Left forelimb (tissue), 1 donor: ENCODE measurements at regions not wholly inside any gene's neighbourhood (a gene's known extent, or its start where the extent isn't known, plus 50 kb on each side); places are given as distances from the start of the nearest gene placed in this dataset.

Experiments used
- DNase-seq: peaks from one replicate; pipeline ENCODE4 v3.0.0-alpha.2; 2018; ENCODE audit warnings: low spot score

- DNase-seq, result peak; percentile 3
Observed at GRCh38 chr7:131897790-131898165, 341.4 kb upstream of the PODXL start.

DNA sequence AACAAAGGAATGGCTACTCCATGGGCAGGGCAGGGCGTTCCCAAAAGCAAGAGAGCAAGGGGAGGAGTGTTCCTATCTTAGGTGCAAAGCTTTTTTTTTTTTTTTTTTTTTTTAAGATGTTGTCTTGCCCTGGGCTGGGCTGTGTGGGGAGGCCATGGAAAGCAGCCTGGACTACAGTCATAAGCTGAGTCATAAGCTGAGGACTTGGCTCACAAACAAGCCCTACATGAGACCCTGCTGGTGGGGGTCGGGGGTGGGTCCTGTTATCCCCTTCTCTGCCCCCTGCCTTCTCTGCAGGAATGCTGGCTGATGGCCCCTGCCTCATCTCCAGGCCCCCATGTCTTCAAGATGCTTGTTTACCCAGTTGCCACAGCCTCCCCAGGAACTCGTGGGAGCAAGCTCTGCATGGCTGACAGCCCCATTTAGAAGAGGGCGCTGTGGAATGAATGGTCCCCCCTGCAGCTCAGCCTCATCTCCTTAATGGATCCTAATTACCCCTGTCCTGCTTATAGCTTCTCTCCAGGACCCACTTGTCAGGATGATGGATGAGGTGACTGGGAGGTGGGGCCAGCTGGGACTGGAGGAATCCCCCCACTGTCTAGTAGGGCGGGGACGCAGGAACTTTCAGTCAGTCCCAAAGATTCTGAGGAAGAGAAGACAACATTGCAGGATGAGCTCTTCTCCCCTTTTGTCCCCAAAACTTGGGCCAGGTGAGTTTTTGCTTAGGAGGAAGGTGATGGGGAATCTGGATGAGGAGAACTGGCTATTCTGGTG, 340.8 kb upstream of the PODXL start:
- DNase-seq, result peak; percentile 25

DNA sequence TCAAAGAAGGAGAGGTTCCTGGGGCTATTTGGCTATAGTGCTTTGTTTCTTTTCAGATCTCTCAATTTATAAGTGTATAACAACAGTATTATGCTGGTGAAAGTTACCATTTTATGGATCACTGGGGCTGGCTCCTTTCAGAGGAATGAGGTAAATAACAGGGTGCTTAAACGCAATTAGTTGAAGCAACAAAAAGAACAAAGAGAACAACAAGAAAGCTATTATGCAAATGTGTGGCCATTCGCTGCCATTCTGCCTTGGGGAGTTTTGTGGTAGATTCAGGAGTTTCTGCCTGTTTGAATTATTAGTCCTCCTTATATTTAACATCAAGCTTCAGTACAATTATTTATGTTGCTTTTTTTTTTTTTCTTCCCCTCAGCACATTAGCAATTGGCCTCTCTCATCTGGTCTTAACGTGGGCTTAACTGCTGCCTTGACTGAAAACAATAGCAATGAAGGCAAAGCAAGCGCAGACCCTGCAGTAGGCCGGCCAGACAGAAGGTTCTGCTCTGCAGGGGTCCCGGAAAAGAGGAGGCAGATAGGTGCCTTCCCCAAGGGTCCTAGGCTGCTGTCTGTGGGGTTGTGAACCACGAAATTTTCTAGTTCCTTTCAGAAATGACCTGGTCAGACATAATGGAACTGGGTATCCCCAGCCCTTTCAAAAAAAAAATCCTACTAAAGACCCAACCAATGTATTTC, 339.9 kb upstream of the PODXL start:
- peak; percentile 3 for DNase-seq

- DNase-seq, result peak; percentile 6
Observed at GRCh38 chr7:131895541-131896164, 339.2 kb upstream of the PODXL start.

DNA sequence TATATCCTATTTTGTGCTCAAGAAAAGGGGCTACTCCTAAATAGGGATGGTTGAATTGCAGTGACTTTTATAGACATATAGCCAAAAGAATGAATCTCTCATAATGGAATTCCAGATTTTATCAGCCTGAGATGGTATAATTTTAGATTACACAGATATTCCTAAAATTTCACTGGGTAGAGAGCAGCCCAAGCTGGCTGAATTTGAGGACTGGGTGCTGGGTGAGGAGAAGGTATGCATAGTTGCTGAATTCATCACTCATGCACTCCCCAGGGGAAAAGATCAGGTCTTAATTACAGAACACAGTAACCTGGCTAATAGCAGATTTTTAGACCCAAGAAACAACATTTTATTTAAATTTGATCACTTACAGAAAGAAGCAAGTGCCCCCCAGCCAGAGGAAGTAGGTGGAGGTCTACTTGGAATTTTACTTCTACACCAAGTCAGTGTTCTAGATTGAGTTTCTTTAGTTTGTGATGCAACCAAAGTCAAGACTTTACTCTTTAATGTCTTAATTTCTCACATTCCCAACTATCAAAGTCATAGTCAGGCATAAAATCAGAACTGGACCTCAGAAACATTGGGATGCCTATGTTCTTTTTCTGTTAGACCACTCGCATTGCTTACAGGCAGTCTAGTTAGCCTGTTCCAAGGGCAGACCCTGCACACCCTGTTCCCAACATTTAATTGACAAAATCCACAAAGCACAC, 337.4 kb upstream of the PODXL start:
- DNase-seq, result no peak

DNA sequence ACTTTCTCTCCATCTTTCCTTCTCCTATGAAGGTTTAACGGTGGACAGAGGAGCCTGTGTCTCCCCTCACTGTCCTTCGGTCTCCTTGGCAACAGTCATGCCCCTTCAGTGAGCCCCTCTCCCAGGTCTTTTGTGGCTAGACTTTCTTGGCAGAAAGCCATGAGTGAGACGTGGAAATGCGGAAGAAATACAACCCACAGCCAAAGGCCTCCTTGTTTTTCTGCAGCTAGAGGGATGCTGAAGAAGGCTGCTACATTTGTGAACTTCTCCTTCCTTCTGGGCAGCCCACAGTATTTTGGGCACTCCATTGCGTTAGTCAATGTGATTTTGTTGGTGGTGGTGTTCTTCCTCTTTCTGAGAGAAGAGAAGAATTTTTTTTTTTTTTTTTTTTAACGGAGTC, 333.7 kb upstream of the PODXL start:
- DNase-seq, result no peak

DNA sequence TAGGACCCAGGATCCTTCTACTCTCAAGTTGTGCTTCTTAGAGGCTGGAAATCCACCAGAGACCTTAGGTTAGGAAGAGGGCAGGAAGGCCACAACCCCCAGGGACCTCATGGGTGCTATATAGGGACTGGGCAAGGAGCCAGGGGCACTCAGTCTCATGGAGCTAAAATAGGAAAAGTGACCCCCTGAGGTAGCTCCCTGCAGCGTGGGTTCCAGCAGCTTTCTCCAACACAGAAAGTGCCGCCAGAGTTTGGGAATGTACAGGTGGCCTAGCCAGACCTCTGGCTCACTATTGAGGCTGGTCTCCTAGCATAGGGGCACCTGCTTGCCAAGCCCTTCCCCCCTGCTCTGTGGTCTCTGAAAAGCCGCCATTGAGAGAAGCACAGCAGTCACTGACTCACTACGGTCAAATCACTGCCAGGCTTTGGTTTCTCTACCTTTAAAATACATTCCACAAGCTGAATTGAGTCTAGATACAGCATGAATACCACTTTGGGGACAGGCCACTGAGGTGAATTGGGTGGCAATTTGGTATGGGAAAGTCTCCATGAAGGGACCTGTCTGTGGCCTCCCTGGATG, 333.2 kb upstream of the PODXL start:
- DNase-seq, result no peak

- DNase-seq, result no peak
Observed at GRCh38 chr7:131883769-131884168, 327.3 kb upstream of the PODXL start.

DNA sequence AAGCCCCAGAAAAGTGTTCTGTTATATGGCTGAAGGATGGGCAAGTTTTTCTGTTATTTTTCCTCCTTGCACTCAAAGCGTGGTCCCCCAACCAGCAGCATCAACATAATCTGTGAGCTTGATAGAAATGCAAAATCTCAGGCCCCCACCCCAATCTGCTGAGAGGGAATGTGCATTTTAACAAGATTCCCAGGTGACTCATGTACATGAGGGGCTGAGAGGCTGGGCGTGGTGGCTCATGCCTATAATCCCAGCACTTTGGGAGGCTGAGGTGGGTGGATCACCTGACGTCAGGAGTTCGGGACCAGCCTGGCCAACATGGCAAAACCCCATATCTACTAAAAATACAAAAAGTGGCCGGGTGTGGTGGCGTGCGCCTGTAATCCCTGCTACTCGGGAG, 326.8 kb upstream of the PODXL start:
- no peak for DNase-seq

DNA sequence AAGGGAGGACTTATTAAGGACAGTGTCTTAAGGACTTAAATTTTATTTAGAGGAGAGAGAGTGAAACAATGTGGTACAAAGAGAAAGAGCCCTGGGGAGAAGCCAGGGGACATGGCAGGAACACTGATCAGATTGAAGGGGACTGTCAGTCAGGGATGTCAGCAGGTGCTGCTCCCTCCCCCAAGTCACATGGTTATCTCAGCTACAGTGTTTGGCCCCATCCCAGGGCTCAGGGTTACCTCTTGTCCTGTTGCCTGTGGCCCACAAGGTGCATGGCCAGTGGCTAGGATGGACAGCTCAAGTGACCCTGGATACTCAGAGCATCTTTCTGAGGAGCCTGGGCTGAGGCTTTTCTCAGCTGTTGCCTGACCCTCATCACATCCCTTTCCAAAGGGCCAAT, 325.9 kb upstream of the PODXL start:
- no peak for DNase-seq

- DNase-seq, result no peak
Observed at GRCh38 chr7:131880078-131880477, 323.6 kb upstream of the PODXL start.

GRCh38 chr7:131879424-131879823, 323.0 kb upstream of the PODXL start:
- no peak for DNase-seq

DNA sequence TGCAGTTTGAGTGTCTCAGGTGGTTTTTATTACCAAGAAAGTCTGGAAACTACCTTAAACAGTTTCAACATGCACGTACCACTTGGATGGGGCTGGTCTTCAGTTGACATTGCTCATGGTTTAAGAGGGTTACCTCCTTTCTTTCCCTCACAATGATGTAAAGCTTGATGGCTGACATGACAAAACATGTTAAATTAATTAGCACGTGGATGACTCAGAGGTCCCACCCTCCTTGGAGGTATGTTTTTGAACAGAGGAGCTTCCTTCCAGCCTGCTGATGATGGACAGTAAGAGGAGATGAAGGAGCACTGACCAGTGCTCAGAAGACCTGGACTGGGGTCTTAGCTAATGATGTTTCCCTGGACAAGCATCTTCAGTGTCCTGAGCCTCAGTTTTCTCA, 322.3 kb upstream of the PODXL start:
- no peak for DNase-seq

GRCh38 chr7:131873581-131873980, 317.2 kb upstream of the PODXL start:
- DNase-seq, result no peak

DNA sequence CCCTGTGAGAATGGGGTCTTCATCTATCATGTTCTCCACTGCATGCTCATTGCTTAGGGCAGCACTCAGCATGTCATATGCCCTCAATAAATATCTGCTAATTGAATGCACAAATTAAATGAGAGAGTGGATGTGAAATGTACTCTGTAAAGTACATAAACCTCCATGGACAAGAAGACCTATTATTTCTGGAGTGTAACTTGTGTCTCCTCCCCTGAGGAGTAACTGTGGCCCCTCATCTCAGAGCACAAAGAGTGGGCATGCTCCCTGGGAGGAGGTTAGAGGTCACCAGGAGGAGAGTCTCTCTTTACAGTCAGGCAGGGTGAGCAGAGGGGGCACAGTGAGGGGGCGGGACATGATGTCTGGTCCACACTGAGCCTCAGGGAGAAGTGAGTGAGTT, 313.6 kb upstream of the PODXL start:
- no peak for DNase-seq

DNA sequence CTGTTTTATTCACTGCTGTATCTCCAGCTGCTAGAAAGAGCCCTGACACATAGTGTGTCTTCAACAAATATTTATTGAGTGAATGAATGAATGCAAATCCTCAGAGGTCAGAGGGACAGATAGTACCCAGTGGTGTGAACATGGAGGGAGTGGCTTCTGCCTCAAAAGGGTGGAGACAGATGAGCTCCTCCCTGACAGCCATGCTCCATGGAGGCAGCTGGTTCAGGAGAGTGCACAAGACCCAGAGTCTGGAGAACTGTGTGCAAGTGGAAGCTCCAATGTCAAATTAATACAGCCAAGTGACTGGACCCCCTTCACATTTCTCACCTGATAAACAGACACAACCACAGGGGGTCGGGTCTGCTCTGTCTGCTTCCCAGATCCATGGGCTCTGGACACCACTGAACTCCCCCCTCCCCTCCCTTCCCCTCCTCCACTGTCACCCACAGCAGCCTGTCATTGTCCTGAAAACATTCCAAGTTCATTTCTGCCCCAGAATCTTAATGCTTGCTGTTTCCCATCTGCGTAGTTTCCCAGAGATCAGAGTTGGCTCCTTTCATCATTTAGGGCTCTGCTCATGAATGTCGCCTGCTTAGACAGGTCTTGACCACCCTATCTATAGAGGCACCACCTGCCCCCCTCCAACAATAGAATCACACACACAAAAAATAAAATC, 312.9 kb upstream of the PODXL start:
- no peak for DNase-seq

DNA sequence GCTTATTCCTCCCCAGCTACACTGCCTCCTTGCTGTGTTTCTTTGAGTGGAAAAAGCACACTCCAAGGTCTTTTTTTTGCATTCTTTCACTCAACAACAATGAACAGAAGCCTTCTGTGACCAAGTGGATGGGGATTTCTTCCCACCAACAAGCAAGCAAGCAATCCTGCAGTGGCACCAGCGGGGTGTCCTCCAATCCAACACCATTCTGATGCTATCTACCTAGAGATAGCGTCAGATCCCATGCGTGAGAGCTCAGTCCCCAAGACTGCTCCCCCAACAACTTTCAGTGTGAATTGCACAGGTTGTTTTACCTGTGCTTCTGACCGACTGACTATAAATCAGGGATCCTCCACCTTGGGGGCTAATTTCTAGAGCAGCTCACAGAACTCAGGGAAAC, 311.0 kb upstream of the PODXL start:
- no peak for DNase-seq

DNA sequence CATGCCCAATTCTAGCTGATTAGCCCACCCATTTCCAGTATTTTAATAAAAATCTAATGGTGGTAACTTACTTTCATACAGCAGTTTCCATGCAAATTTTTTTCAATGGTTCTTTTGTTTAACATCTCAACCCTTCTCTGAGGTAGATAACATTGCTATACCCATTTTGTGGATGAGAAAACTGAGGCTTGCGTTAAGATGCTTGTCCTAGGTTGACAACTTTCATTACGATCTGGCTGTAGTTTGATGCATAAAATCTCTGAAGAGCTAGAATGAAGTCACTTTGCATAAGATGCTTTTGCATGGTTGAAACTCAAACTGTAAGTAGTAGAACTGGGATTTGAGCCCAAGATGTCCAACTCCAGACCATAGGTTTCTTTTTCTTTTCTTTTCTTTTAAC, 309.5 kb upstream of the PODXL start:
- no peak for DNase-seq

GRCh38 chr7:131861620-131862346, 305.4 kb upstream of the PODXL start:
- no peak for DNase-seq

- no peak for DNase-seq
Observed at GRCh38 chr7:131859147-131859821, 302.9 kb upstream of the PODXL start.
